ENCODE measurements at regions not wholly inside any gene's neighbourhood (a gene's known extent, or its start where the extent isn't known, plus 50 kb on each side); places are given as distances from the start of the nearest gene placed in this dataset.

DNA sequence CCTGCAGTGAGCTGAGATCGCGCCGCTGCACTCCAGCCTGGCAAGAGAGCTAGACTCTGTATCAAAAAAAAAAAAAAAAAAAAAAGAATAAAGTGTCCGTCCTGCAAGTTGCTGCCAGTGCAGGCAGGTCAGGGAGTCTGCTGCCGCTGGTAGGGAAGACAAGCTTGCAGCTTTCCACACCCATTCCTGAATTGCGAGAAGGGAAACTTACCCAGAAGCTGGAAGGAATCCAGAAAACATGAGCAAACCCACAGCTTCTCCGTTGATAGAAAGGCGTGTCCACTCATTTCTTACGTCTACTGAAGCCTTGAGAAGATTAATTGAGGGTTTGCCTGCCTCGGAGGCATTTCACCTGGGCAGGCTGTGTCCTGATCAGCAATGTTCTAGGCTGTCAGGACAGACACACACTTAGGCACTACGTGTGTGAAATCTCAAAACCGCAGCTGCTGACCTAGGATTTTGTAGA lies 61.6 kb upstream of the DSP start:
- no peak for TF ChIP-seq CTBP1 (IDR thresholded peaks at IDR 0.05; ENCODE audit: borderline replicate concordance)
- TF ChIP-seq FOXM1 (IDR thresholded peaks at IDR 0.05; ENCODE audit: borderline replicate concordance) = no peak
- no peak for TF ChIP-seq FOXK2 (IDR thresholded peaks at IDR 0.05)
- no peak for TF ChIP-seq L3MBTL2 (conservative IDR thresholded peaks at IDR 0.05)
- no peak for TF ChIP-seq NFRKB (IDR thresholded peaks at IDR 0.05)
- TF ChIP-seq ARNT (IDR thresholded peaks at IDR 0.05) = no peak
- TF ChIP-seq LEF1 (IDR thresholded peaks at IDR 0.05; ENCODE audit: borderline replicate concordance) = no peak
- TF ChIP-seq SP1 (IDR thresholded peaks at IDR 0.05) = no peak
- TF ChIP-seq SUZ12 (IDR thresholded peaks at IDR 0.05) = no peak
- TF ChIP-seq, protein P1, sequence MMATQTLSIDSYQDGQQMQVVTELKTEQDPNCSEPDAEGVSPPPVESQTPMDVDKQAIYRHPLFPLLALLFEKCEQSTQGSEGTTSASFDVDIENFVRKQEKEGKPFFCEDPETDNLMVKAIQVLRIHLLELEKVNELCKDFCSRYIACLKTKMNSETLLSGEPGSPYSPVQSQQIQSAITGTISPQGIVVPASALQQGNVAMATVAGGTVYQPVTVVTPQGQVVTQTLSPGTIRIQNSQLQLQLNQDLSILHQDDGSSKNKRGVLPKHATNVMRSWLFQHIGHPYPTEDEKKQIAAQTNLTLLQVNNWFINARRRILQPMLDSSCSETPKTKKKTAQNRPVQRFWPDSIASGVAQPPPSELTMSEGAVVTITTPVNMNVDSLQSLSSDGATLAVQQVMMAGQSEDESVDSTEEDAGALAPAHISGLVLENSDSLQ (IDR thresholded peaks at IDR 0.05) = no peak

Measured in HEK293T (cell line).